ENCODE measurements at regions not wholly inside any gene's neighbourhood (a gene's known extent, or its start where the extent isn't known, plus 50 kb on each side); places are given as distances from the start of the nearest gene placed in this dataset.

DNA sequence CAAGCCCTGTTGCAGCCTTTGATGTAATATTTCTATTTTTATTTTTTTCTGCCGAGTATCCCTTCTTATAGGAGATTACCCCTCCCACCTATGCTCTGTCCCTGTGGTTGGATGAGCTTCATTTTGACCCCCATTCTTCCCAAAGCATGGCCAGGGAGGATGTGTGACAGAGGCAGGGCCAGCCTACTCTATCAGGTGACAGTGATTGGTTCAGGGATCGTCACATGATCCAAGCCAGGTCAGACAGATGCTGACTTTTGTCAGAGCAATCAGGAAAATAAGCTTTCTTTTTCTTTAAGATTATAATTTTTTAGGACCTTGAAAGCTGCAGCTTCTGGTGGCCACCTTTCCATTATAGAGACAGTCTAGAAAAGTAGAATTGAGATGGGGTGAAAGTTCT is 314.3 kb downstream of the NUP35 start:
- TF ChIP-seq, protein P1, sequence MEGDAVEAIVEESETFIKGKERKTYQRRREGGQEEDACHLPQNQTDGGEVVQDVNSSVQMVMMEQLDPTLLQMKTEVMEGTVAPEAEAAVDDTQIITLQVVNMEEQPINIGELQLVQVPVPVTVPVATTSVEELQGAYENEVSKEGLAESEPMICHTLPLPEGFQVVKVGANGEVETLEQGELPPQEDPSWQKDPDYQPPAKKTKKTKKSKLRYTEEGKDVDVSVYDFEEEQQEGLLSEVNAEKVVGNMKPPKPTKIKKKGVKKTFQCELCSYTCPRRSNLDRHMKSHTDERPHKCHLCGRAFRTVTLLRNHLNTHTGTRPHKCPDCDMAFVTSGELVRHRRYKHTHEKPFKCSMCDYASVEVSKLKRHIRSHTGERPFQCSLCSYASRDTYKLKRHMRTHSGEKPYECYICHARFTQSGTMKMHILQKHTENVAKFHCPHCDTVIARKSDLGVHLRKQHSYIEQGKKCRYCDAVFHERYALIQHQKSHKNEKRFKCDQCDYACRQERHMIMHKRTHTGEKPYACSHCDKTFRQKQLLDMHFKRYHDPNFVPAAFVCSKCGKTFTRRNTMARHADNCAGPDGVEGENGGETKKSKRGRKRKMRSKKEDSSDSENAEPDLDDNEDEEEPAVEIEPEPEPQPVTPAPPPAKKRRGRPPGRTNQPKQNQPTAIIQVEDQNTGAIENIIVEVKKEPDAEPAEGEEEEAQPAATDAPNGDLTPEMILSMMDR (IDR thresholded peaks at IDR 0.05) = no peak
- TF ChIP-seq POLR2A (IDR thresholded peaks at IDR 0.05) = no peak
